PFSK-1 (cell line): ENCODE measurements at regions not wholly inside any gene's neighbourhood (a gene's known extent, or its start where the extent isn't known, plus 50 kb on each side); places are given as distances from the start of the nearest gene placed in this dataset.

Source experiments
- REST ChIP-seq, 2 experiments: IDR thresholded peaks; 2 replicates each; pipeline versions ENCODE4 v1.6.1 to v1.8.0; 2011 to 2012; ENCODE audit warnings: low read depth in 2 of 2, low read length in 2 of 2, control low read depth in 1 of 2, inconsistent platforms in 1 of 2, mild to moderate bottlenecking in 1 of 2, moderate library complexity in 1 of 2; ENCODE audit not compliant: insufficient read depth in 1 of 2
- TAF1 ChIP-seq: IDR thresholded peaks from 2 replicates; pipeline ENCODE4 v1.6.1; 2012; ENCODE audit warnings: low read length, control low read depth, borderline replicate concordance; ENCODE audit not compliant: insufficient read depth

- TF ChIP-seq REST (IDR thresholded peaks at IDR 0.05; ENCODE audit: insufficient read depth in 1 of 2, low read depth in 2 of 2, low read length in 2 of 2), result no peak
- TF ChIP-seq TAF1, result no peak
These were observed 178.1 kb upstream of the TNP1 start for GRCh38 chr2:217038001-217038400.
